NCI-H510A (cell line): ENCODE measurements at regions not wholly inside any gene's neighbourhood (a gene's known extent, or its start where the extent isn't known, plus 50 kb on each side); places are given as distances from the start of the nearest gene placed in this dataset.
"Not testable (repeated sequence)": the region's sequence is repeated elsewhere in the genome, so short reads cannot be mapped to it uniquely, and the experiment has no call there.

Experiments used
- DNase-seq: peaks from one replicate; lab custom pipeline; 2025; lab: John Stamatoyannopoulos, UW

DNA sequence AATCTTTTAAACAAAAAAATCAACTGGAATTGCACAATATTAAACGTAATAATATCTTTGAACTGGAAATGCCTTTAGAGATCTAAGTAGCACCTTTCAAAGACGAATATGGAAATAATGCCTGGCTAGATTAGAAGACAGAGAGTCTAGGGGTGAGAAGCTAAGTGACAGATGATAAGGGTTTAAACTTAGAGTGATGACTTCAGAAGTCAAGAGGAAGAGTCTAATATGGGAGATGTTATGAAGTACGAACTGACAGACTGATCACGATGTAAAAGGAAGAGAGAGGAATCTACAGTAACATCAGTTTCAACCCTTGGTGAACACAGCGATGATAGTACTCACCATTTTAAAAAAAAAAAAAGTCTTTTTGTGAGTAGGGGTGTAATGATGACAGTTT is 57.9 kb downstream of the HINT1 start:
- DNase-seq = no peak

DNA sequence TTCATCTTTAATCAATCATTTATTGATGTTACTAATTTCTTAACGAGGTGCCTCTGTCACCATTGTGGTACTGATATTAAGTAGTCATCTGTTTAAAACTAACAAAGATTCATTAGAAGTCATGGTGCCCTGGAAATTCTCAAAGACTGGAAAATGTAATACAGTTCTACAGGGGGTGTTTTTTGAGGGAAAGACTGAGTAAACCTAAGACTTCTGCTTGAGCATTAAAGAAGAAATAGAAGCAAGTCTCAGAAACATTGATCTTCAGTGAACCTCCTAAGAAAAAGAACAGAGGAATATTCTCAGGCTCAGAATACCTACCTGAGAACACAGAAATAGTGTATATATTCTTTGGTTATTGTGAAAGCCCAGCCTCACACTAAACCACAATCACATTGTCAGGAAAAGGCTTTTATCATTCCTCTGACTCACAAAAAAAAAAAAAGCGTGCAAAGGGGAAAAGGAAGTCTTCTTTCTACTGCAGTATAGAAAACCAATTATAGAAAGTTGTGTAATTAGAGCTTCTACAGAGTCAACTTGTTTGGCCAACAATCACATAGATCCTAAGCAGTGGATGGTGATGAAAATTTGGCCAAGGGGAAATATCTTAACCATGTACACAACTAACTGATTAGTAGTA is 60.8 kb downstream of the HINT1 start:
- DNase-seq = no peak

DNA sequence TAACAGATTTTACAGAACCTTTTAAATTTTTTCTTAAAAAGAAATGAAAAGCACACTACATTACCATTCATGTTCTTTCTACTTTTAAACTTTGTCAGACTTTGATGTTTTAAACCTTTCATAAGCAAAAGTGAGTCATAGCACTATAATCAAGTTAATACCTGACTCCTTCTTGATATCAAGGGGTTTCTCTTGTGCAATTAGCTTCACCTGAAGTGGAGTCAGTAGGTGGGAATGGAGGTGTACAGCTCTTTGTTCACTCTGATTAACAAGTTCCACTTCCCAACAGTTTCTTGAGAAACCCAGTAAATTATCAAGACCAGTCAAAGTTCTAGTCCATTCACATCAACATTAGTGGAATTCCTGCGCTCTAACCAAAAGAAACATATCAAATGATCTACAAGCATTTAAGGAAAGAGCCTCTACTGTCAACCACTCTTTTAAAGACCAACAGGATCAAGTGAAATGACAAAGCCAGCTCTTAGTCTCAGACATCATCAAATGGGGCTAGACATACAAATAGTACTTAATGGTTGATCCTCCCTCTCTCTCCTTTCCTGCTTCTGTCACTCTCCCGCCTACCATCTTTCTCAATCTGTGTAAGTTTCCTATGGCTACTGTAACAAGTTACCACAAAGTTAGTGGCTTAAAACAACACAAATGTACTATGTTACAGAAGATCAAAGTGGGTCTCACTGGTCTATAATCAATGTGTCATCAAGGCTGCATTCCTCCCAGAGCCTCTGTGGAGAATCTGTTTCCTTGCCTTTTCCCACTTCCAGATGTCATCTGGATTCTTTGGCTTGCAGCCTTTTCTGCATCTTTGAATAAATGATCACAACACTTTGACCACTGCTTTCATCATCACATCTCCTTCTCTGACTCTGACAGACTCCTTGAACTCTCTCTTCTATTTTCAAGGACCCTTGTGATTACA is 68.0 kb downstream of the HINT1 start:
- DNase-seq = no peak

DNA sequence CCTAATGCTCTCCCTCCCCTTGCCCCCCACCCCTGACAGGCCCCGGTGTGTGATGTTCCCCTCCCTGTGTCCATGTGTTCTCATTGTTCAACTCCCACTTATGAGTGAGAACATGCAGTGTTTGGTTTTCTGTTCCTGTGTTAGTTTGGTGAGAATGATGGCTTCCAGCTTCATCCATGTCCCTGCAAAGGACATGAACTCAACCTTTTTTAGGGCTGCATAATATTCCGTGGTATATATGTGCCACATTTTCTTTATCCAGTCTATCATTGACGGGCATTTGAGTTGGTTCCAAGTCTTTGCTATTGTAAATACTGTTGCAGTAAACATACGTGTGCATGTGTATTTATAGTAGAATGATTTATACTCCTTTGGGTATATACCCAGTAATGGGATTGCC is 69.5 kb downstream of the HINT1 start:
- not testable (repeated sequence) for DNase-seq

DNA sequence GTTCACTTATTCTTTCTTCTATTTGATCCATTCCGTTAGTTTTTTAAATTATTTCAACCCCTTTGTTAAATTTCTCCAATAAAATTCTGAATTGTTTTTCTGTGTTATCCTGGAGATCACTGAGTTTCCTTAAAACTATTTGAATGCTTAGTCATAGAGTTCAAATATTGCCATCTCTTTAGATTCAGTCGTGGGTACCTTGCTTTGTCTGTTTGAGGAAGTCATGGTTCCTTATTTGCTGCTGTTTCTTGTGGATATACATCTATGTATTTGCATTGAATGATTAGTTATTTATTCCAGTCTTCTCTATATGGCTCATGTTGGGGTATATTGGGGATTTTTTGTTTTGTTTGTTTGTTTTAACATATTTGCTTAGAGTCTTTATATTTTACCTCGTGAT is 80.6 kb downstream of the HINT1 start:
- DNase-seq = no peak

DNA sequence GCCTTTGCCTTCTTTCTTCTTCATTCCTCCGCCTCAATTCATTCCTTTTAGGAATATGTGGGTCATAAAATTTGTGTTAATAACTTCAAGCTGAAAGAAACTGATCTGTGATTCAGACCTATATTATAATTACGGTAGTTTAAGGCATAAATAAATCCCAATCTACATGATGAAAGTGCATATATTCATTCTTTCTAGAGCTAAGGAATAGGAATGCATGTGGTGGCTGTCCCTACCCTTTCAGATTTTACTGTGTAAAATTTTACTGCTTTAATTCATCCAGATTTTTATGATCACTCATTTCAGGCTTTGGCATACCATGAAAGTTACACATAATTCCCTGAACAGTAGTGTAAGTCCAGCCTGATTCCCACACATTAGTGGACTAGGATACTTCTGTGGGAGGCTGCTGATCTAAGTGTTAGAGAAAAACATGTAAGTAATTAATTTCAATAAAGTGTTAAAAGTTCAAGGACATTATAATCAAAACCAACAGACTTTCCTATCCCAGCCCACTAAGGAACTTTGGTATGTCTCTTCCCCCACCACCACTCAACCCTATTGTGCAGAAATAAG is 83.1 kb downstream of the HINT1 start:
- no peak for DNase-seq

DNA sequence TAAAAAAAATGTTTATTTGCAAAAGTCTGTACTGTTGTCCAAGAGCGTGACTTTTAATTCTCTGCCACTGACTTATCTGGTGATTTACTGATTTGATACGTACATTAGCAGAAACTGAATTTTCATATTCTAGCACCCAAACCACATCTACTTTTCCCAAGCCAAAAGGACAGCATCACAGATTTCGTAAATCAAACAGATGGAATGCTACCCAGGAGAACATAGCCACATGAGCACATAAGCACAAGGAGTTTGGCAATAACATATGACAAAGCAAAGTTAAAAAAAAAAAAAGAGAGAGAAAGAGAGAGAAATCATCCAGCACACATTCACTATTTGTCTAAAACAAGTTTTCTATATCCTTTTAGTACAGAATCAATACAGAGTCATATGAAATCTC is 83.7 kb downstream of the HINT1 start:
- DNase-seq = no peak

DNA sequence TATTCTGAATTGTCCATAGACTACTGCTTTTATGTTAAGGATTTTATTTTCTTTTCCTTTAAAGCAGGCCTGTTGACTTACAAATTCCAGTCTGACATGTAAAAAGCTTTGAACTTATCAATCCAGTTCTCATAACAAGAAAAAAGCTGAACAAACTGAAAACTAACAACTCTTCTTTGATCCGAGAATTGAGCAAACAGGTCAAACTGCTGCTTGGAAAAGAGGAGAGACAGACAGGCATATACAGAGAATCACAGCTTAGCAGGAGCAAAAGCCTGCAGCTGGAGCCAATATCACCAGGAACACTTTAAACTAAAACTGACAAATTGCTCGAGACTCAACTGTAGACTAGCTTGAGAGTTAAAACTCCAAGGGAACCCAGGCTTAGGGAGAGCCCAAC is 85.8 kb downstream of the HINT1 start:
- DNase-seq = no peak

DNA sequence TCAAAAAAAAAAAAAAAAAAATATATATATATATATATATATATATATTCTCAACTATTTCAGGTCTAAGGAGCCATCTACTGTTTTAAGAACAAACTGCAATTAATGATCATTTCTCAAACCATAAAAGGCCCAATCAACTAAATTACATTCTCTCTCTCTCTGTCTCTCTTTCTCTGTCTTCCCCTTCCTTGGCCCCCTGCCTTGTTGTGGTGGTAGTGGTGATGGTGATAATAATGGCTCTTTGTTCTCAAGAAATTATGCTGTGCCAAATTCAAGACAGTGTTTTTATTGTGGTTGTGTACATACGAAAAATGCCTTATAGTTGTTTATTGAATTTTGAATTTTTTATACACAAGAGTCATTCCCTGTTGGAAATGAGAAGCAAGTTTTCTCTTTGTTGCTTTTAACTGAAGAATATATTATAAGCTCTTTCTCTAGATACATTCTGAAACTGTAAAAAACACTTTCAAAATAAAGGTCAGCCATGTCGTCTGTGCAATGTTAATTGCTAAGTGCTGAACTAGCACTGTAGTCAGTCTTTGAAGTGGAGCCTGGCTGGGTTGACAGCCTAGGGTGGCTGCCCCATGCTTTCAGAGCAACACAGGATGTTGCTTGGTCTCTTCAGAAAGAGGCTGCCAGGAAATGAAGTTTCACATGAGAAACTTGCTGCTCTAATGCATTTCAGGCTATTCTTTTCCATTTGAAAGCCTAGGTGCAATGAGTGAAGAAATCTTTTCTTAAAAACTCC is 96.0 kb downstream of the HINT1 start:
- no peak for DNase-seq

DNA sequence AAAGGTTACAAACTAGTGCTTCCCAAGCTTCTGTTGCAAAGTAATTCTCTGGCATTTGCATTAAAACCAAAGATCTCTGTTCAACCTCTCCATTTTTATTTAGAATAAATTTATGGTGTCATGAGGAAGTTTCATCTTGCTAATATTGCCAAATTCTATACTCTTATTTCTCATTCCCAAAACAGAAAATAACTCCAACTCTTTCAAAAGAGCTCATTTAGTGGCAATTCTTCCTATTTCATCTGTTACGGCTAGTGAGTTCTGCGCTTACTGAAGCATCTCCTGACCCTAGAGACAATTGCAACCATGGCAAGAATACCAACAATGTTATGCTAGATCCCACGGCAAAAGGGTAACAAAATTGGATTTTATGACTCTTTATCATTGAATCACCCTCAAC is 97.0 kb downstream of the HINT1 start:
- no peak for DNase-seq

DNA sequence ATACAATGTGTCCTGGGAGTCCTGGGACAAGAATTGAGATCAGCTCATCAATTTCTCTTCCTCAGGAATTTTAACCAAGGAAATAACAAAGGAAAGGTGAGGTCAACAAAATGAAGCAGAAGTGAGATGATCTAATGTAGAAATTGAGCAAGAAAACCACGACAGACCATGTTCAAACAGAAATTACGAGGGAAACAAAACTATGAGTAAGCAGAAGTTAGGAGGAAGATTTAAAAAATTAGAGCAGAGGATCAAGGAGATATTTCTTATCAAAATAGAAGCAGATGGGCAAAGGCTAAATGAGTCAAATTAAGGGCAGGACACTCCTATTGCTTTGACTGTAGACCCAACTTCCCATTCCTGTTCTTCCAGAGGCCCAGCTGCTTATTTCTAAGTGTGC is 97.4 kb downstream of the HINT1 start:
- no peak for DNase-seq

DNA sequence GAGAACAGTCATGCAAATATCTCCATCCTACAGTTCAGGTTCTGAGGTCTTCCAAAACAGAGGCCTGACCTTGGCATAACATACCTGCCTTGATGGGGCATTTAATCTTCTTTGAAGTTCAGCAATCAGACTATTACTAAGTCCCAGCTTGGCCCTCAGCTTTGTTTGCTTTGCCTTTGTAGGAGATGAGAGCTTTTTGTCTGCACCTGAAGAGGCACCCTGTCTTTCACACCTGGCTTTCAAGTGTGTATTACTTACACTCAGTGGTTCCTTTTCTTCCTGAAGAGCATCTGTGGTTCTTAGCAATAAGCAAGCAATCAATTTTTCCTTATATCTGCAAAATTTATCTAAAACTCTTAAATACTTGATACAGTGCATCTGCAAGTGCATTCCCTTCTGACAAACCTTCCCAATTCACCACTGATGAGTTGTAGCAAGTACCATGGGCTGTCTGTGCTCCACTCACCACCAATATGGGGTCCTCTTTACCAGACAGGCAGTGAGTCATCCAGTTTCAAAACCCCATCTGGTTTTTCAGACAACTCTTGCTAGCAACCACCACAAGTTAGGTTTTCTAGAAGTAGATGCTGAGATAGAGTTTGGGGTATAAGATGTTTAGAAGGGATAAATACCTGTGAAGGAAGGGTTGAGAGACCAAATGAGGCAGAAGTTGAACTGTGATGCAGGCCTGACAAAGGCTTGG is 100.2 kb downstream of the HINT1 start:
- peak; percentile 19 for DNase-seq

DNA sequence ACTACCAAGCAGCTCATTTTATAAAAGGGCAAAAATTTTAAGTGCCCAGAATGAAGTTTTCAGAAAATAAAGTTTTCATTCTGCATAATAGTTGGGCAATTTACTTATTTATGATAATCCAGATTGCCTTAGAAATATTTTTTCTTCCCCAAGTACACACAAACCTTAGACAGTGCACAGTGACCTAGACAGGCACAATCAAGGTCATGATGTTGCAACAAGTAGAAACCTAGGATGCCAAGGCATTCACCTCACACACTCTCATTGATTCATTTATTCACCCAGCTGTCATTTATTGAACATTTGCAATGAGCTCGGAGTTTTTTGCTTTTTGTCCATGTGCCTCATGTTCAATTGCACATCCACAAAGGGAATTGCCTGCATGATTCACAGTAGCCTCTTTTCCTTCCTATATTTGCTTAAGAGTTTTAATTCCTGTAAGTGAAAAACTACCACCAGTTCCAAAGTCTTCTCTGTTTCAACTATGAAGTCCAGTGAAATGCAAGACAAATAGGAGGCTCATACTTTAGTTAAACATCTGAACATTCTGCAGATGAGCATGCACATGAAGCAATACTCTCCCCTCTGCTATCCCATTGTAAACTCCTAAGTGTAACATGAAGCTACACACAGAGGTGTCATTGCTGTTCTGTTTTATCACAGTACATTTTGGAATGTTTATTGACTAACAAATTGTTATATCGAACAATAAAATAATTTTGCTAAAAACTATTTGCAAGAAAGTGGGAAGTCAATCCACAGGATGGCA is 122.9 kb downstream of the HINT1 start:
- DNase-seq = no peak

DNA sequence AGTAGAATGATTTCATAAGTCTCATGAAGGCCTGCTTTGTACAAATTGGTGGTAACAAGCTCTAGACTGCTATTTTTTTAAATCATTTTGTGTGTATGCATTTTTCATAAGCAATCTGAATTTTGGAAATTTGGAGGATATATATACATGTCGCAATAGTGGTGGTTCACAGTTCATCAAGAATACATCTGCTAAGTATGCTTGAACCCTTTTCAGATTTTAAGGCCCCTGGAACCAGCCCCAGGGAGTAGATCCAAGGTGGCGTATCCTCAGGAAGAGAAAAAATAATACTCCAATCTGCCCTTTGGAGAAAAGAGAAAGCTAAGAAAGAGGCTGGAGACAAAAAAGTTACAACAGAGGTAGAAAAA is 141.6 kb downstream of the HINT1 start:
- DNase-seq = no peak

DNA sequence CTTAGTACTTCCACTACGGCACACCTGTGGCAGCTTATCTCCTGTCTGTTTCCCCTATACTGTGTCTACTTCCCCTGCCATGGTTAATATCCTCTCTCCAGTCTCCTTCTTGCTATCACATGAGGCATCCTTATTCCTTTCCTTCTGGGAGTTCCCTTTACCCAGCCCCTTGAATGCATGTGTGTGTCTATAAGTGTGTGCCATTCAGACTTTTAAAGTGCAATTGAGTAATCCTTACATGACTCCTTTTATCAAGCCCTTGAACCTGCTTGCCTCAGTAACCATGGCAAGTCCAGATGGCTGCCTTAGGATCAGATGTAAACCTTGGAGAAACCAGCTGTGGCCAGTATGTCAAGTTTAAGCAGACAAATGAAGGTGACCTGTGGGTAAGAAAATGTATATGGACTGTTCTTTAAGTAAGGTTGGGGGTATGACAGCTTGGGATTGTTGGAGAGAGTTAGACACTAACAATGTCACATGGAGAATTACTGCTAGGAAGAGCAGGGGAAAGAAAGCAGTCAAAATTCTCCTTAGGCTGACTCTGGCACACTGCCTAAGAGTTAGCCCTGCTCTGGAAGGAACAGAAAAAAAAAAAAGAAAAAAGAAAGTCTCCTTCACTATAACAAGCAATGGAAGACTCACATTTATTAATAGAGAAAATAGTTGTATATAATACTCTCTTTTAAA is 142.1 kb downstream of the HINT1 start:
- peak; percentile 1 for DNase-seq

DNA sequence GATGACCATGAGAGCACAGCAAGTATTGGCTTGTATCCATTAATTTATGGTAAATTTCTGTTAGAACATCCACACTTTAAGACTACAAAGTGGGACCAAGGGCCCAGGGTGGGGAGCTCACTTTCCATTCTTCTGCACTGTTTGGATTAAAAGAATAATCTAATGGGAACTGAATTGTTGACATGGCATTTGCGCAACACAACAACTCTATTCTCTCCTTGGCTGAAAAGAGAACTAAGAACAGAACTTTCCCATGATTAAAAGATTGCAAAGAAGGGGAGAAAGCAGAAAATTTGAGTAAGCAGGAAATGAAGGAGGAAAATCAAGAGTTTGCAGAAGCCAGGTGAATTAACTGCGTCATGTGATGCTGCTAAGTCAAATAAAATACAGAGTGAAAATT is 143.4 kb downstream of the HINT1 start:
- no peak for DNase-seq

DNA sequence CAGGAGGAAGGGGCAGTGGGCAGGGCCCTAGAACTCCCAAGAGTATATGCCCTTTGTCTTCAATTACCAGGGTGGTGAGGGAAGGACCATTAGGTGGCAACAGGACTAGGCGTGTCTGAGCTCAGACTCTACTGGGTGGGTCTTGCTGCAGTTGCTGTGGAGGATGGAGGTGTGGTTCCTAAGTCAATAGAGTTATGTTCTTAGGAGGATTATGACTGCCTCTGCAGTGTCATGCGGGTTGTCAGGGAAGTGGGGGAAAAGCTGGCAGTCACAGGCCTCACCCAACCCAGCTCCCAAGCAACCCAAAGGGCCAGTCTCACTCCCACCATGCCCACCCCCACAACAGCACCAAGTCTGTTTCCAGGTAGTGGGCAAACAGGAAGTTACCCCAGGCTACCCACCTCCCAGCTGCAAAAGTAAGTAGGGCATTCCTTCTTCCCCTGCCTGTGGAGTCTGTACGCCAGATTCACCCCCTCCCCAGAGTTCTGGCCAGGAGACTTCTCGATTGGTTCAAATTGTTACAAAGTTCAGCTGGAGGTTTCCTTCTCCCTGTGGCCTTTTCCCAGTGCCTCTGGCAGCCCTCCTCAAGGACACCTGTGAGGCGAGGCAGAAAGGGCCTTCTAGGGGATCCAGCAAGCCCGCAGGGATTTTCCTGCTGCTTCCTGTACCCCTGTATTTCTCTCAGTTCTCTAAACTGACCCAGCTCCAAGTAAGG is 145.3 kb downstream of the HINT1 start:
- DNase-seq = no peak

DNA sequence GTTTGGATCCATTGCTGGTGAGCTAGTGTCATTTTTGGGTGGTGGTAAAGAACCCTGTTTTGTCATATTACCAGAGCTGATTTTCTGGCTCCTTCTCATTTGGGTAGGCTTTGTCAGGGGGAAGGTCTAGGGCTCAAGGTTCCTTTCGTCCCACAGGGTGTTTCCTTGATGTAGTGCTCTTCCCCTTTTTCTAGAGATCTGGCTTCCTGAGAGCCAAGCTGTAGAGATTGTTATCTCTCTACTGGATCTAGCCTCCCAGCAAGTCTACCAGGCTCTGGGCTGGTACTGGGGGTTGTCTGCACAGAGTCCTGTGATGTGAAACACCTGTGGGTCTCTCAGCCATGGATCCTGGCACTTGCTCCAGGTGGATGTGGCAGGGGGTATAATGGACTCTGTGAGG is 145.9 kb downstream of the HINT1 start:
- DNase-seq = no peak

DNA sequence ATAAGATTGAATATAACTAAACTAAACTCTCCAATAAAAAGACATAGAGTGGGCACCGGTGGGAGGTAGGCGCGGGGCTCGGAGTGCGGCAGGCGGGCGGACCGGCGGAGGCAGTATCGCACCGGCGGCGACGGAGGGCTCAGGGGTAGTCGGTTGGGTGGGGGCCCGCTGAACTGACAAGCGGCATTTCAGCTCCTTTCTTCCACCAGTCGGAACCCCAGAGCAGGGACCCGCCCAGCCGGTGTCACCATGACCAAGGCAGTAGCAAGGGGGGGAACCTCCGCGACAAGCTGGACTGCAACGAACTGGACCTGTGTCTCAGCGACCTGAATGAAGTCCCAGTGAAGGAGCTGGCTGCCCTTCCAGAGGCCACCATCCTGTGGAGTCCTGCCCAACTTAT is 156.7 kb downstream of the HINT1 start:
- no peak for DNase-seq
